ENCODE measurements at regions not wholly inside any gene's neighbourhood (a gene's known extent, or its start where the extent isn't known, plus 50 kb on each side); places are given as distances from the start of the nearest gene placed in this dataset.

- DNase-seq (ENCODE audit: low read depth in 1 of 2, low spot score in 1 of 2) (no peak), ATAC-seq (no peak), FAIRE-seq (no peak)
- TF ChIP-seq MAFK (IDR thresholded peaks at IDR 0.05; ENCODE audit: partially characterized antibody) (peak; percentile 87), FOSB (CRISPR knock-in tag; IDR thresholded peaks at IDR 0.05) (no peak), KDM5A (IDR thresholded peaks at IDR 0.05) (no peak), POLR2A (IDR thresholded peaks at IDR 0.05; ENCODE audit: low read length) (no peak), CBX2 (IDR thresholded peaks at IDR 0.05; ENCODE audit: borderline replicate concordance, low read depth) (no peak), BHLHE40 (IDR thresholded peaks at IDR 0.05; ENCODE audit: low read depth, low read length) (no peak), ELK1 (IDR thresholded peaks at IDR 0.05; ENCODE audit: low read depth, low read length) (no peak)
- Histone ChIP-seq H3K9me3 (no peaks in the 10 kb centered on the region), H3K4me2 (no peak overlapping the region), H3K4me1 (0 out of 3 replicates have a peak, but pooled peaks cover 10% of the 10 kb centered on the region), H3K27ac (no peak overlapping the region; a peak in 1 of 6 replicates), H3K4me3 (no peak overlapping the region)
- ChIA-PET POLR2A (no interaction called here), CTCF (interaction anchor here (1.3 kb wide), 1 partner anchor 55 kb away, joined by 3 read pairs; no protein-coding TSS in a partner anchor)
- 59% methylated on average over 6 of the region's 6 CpGs for WGBS (ENCODE audit: missing lambda C conversion rate)
Observed at GRCh38 chr21:37971390-37971950, 55.2 kb upstream of the KCNJ6 start.

- CTCF ChIA-PET = no interaction called here
- FAIRE-seq = no peak
- 64% methylated on average over 6 of the region's 6 CpGs for whole genome bisulfite sequencing (ENCODE audit: missing lambda C conversion rate)
- POLR2A ChIA-PET = no interaction called here
- Histone ChIP-seq H3K27ac (peak overlapping the region; percentile 38 to 69; a peak in 5 of 6 replicates), H3K4me1 (0 out of 3 replicates have a peak, but pooled peaks cover 10% of the 10 kb centered on the region), H3K4me2 (no peak overlapping the region), H3K4me3 (no peak overlapping the region), H3K9me3 (no peaks in the 10 kb centered on the region)
- peak in 1 of 2 experiments; percentile 41 for DNase-seq (ENCODE audit: low read depth in 1 of 2, low spot score in 1 of 2)
- TF ChIP-seq JUNB (IDR thresholded peaks at IDR 0.05) (peak; percentile 30; the same call in 1 of the 2 replicates), ESRRA (IDR thresholded peaks at IDR 0.05; ENCODE audit: borderline replicate concordance, low read length) (no peak), MAX (IDR thresholded peaks at IDR 0.05) (peak; percentile 38; the same call in 1 of the 2 replicates), HES2 (IDR thresholded peaks at IDR 0.05) (no peak), SREBF2 (IDR thresholded peaks at IDR 0.05) (no peak), GATA3 (IDR thresholded peaks at IDR 0.05; ENCODE audit: borderline replicate concordance) (peak; percentile 35; the same call in 1 of the 2 replicates), HOXB13 (CRISPR knock-in tag; IDR thresholded peaks at IDR 0.05; ENCODE audit: low read depth) (no peak), PBX3 (IDR thresholded peaks at IDR 0.05) (no peak), HMGXB4 (CRISPR knock-in tag; IDR thresholded peaks at IDR 0.05; ENCODE audit: borderline replicate concordance) (no peak), KDM5A (IDR thresholded peaks at IDR 0.05) (no peak), RAD21 (conservative IDR thresholded peaks at IDR 0.05 in 1 of 2, IDR thresholded peaks at IDR 0.05 in 1 of 2) (no peak), HOXA7 (CRISPR knock-in tag; IDR thresholded peaks at IDR 0.05) (no peak), CBX8 (IDR thresholded peaks at IDR 0.05) (no peak), REST (IDR thresholded peaks at IDR 0.05) (no peak), EHF (CRISPR knock-in tag; IDR thresholded peaks at IDR 0.05) (no peak), BHLHE40 (IDR thresholded peaks at IDR 0.05; ENCODE audit: low read depth, low read length) (no peak), JUN (IDR thresholded peaks at IDR 0.05) (peak in 1 of 2 experiments; percentile 22; a peak in 1 of 5 replicates), RFX5 (IDR thresholded peaks at IDR 0.05) (no peak), USF2 (IDR thresholded peaks at IDR 0.05) (no peak), EP300 (IDR thresholded peaks at IDR 0.05) (peak in 1 of 2 experiments; percentile 36; a peak in 1 of 5 replicates)
- no peak; a peak in 1 of 6 replicates for ATAC-seq
Observed at GRCh38 chr21:37974081-37974480, 57.8 kb upstream of the KCNJ6 start.

Measured in A549 (cell line).